Left lobe of liver (tissue), 2 donors: ENCODE measurements at regions not wholly inside any gene's neighbourhood (a gene's known extent, or its start where the extent isn't known, plus 50 kb on each side); places are given as distances from the start of the nearest gene placed in this dataset.

Experiments used
- ATAC-seq: fragments of 200-7000 bp; cut with Tn5 transposase; one replicate; pipeline ENCODE4 v1.9.1; 2020; ENCODE audit warnings: mild to moderate bottlenecking, moderate library complexity
- DNase-seq: peaks from one replicate; pipeline ENCODE4 v3.0.0-alpha.2; 2020; ENCODE audit warnings: low spot score
- donor health status: DM: no; HTN: no; CAD: no; lungs with moderate emphysema.
- donor health status: DM: no; HTN: yes; CAD: no.

DNA sequence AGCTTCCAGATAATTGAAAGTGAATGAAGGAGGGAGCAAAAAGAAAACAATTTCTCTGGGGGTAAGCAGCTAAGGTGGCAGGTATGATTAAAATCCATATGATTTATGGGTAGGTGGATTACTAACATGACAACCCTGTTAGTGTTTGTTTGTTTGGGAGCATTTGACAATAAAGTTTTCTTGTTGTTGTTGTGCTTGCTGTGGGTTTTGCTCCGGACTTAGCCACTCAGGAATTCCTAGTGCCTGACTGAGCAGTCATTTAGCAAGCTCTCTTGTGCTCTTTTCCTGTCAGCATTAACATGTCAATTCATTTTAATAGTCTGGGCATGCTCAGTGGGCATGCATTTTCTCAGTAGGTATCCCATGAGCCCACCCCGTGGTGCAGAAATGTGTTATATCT is 674.8 kb upstream of the ZEB2 start:
- ATAC-seq (no peak), DNase-seq (no peak)

DNA sequence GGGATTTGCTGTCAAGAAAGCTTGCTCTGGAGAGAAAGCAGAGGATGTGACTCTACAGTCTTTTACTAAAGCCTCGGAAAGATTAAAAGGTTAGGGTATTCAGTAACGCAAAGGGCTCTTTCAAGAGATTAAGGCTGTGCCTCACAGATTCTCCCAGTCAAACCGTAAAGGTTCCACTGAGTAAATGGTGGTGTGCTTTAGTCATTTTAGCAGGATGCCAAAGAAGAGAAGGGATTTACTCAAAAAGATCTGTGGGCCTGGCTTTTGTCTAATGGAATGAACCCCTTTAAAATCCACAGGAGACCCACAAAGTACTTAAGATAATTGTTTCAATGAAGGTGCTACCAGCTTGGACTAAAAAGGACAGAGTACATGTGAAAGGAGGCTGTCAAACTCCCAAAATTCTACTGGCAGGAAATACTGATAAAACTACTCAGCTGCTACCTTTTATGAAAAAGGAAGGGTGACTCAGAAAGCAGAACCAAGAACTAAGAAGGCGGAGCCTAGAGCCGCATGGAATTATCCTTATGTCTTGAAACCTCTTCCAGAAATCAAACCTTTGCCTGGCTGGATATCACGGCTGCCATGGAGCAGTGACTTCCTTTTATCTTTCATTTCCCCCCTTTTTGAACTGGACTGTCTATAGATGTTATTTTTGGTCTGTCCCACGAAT is 670.2 kb upstream of the ZEB2 start:
- DNase-seq (no peak), ATAC-seq (no peak)

DNA sequence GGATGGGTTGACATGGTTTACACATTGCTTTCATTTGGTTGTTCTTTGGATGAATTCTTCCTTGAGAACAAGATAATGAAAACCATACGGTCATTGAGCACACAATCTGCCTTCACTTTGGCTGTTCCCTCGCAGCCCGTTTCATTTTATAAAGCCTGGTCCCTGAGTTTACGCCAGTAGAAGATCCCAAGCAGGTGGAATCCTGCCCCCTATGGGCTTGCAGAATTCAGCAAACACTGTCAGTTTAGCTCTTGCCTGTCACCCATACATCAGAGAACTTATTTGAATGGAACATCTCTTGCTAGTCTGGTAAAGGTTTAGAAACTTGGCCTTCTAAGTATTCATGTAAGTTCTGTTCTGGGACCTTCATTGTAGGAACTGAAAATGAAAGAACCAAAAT is 666.4 kb upstream of the ZEB2 start:
- ATAC-seq (no peak), DNase-seq (no peak)

DNA sequence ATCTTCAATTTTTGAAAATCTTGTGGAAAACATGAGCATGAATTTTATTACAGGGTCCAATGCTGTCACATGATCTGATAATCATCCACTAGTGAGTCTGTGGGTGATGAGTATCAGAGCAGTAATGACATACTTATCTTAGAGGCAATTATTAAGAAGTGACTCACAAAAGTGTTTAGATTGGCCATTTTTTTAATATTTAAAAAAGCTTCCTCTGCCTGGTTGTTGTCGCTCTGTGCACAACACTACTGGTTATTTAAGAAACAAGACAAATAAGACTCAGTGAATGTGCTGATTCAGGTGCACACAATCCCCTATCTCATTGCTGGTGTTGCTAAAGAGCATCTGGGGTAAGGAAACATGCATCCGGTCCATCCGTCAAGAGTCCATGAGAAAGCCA is 665.8 kb upstream of the ZEB2 start:
- ATAC-seq (no peak), DNase-seq (no peak)

DNA sequence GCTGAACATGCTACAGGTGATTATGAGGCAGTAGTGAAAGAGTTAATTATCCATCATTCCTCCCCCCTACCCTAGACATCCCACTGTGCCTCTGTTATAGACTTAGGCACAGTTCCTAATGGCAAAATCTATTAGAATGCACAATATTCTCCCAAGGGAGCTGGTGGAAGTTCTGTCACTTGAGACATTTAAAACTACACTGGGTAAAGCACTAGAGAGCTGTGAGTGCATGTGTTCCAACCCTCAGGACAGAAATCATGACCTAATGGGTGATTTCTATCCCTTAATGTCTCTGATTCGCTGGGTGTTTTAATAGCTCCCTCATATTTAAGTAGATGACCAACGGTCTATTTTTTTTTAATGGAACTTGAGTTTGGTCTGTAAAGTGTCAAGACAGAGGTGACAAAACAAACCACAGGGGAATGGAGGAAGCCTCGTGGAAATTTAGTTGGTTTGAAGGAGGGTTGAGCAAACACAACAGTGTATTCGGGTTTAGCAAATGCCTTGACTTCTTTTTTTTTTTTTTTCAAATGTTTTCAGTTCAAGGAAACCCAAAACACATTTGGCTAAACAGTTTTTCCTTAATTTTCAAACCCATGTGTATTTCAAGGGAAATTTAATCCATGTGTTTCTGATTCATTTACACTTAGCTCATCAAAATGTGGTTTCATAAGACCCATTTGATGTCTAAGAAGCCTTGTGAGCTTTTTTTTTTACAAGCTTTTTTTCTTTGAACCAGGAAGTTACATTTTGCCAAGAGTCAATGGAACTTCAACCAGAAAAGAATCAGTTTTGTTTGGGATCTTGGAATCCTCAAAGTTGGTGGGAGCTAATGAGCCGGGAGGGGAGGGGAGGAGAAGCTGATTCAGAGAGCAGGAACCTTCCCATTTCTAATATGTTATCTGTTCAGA is 665.1 kb upstream of the ZEB2 start:
- ATAC-seq = no peak

DNA sequence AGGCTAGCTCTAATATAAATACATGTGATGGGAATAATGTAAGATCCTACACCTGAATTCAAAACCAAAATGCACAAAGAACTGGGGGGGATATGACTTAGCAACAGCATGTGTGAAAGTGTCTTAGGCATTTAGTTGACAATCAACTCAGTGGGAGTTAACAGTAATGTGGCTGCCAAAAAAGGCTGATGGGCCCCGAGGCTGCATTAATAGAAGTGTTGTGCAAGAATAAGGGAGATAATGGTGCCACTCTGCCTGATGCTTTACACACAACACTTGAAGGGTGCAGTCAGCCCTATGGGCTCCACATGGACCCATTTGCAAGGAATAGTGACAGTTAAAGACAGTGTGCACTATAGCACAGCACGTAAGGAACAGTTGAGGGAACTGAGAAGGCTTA is 649.4 kb upstream of the ZEB2 start:
- ATAC-seq = no peak
- no peak for DNase-seq

More for the DNA sequence above, 665.1 kb upstream of the ZEB2 start:
- DNase-seq = no peak

DNA sequence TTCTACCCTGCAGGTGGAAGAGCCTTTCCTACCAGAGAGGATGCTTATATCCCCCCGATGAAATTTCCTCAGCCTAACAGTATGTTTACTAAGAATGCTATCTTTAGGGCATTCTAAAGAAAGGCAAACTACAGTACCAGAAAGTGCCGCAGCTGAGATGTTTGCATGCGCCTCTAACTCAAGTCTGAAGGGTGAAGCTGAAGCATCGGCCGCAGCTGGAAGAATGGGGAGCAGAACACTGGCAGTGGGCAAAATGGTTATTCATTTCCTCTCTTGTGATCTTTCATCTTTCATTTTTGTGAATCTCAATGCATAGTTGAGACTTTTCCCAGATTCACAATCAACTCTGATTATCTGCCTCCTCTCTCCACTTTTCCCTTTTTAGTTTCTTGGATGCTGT is 648.2 kb upstream of the ZEB2 start:
- DNase-seq = no peak
- ATAC-seq = no peak

DNA sequence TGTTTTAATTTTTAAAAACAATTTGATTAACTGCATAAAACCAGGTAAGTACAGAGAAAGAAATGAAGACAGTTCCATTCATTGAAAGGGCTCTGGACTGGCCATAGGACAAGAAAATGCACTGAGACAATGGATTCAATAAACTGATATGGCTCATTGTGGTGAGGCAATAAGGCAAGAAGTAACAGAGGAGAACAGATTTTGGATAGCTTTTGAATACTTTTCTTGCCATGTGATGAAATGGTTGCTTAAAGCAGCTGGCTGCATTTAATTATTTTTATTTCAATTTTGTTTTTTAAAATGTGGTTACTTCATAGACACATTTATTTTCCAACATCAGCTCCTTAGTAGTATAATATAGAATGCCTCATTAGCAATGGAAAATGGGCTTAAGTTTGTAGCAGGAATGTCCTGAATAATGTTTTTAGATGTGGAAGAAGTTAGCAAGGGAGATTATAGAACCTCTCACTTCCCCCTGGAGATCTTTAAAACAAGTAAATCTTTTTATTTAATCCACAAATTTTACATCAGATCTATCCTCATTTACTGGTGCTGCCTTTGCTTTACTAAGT is 646.9 kb upstream of the ZEB2 start:
- DNase-seq = no peak
- no peak for ATAC-seq

DNA sequence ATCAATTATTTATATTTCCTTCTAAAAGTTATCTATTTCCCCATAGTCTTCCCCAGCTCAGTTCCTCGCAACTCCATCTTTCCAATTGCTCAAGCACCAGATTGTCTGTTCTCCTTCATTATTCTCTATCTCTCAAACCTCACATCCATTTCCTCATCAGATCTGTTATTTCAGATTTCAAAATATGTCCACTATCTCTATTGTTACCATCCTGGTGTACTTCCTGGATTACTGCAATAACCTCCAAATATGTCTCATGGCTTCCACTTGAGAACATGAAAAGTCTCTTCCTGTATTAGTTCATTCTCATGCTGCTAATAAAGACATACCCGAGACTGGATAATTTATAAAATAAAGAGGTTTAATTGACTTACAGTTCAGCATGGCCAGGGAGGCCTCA is 641.7 kb upstream of the ZEB2 start:
- DNase-seq = no peak
- no peak for ATAC-seq

DNA sequence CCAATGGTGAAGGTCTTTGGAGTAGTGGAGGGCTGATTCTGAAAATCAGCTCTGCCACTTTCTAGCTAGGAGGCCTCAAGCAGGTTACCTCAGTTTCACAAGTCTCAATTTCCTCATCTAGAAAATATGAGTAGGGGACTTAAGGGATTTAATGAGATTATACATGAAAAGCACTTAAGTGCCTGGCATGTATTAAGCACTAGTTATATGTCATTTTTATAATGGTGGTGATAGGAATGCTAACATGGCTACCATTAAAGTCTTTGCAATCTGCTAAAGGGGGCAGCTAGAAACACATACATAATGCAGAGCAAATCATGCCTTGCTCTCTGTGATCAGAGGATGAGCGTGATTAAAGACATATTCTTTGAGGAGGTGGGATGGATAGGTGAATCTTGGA is 640.9 kb upstream of the ZEB2 start:
- no peak for ATAC-seq
- DNase-seq = no peak

DNA sequence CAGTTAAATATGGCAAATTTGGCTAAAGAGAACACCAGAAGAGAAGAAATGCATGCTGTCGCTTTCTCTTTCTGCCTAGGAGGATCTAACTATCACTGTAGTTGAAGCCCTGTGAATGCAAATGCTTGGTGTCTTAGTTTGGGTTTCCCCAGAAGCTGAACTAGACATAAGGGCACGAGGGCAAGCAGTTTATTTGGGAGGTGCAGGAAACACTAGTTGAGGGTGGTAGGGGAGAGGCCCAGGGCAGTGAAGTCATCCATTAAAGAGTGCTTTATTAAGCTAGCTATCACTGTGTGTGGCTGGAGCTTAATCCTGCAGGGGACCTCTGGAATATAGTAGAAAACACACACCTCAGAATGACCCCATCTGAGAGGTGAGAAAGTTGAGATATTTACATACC is 639.8 kb upstream of the ZEB2 start:
- ATAC-seq (no peak), DNase-seq (no peak)

DNA sequence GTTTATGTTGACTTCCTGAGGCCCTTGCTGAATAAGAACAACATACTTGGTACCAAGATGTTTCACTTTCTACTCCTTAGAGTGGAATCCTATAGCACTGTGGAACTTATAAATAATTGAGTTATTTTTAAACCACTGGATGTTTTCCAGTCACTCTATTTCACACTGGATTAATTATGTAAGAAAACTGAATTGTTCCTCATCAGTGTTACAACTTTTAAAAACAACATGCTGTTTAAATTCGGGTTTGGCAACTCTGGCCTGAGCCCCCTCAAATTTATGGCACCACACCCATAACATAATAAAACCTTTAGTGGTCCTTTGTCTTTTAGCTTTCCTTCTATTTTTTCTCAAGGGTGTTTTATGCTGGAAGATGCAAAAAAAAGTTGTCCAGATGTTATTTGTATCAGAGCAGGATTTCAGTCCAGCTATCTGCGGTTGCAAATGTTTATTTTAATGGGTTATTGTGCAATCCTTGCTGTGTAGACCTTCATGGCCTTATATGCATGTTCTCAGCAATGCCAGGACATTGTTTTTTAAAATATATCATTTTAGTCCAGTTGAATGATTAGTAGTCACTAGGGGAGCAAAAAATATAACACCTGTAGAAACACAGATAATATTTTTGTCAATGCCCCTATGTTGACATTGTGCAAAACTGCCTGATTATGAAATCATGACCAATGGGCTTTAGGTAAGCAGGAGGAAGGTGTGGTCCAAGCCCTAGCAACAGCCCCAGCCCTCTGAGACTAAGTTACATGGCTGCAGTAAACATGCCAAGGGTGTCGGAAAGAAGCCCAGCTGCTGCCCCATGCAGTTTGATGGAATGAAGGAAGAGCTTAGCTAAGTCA is 638.0 kb upstream of the ZEB2 start:
- DNase-seq (peak; percentile 47), ATAC-seq (peak; percentile 91)

DNA sequence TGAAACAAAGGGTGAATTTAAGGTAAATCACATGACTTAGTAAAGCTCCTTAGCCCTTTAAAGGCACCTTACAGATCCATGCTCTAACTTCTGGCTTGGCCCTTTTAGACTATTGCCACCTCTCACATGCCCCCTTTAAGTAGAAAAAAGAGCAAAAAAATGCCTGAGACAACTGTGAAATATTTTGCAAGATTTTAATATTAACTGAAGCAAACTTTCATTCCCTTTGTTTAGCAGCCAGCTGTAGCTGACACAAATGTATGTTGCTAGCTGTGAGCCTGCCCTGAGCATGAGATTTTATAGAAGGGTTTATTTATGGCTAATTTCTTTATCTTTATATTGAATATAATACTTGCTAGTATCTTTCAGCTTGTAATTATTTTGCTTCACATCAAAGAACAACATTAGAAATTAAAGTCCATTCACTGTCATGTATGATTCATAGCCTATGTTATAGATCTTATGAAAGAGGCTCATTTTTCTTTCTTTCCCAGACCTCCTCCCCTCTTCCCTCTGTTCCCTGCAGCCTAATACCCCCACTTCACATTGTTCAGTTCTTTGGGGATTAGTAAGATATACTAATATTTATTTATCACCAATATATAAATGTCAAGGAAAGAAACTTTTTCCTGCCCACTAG is 637.2 kb upstream of the ZEB2 start:
- ATAC-seq (no peak), DNase-seq (no peak)

DNA sequence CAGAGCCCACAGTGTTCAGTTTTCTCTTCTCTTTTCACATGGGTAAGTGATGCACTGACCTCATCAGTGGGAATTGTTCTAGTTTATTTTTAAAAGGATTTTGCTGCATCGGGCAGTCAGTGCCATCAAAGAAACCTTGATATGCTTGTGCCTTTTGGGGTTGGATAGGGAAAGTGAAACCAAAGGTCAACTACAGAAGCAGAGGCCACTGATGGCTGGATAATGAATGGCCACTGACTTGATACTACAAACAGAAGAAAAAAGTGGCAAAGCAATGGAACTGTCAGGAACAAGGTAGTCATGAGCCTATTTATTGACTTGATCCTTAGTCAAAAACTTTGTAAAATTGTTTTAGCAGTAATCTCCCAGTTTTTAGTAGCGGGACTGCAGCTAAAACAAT is 636.3 kb upstream of the ZEB2 start:
- DNase-seq (no peak), ATAC-seq (no peak)

DNA sequence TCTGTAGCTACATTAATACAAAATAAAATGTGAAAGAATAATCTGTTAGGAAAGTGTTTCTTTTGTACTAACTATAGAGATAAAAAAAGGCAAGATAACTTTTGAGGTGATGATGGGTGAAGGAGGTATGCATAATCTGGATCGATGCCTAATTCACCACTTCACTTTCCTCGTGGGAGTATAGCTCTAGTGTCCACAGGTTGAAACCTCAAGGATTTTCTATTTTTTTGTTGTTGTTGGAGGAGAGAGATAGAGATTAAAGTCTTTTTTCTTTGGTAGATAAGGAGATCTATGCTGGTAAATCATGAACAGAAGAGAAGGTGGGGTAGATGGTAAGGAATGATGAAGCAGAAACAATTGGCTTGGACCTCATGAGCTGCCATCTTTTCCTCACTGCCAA is 635.3 kb upstream of the ZEB2 start:
- ATAC-seq (no peak), DNase-seq (no peak)

DNA sequence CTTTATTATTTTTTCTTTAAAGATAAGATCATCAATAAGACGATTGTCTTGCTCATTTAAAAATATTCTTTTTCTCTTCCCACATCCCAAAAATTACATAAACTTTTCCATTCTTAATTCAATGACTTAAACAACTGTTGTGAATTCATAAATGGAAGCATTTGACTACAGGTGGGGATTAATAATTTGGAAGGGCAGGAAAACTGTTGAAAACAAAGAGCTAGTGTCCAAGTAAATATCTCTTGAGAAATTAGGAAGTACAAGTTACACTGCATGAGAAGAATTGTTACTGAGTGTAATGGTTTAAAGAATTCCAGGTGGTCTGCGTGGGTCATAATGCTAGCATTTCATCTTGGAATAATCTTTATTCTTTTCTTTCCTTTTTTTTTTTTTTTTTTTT is 634.8 kb upstream of the ZEB2 start:
- no peak for ATAC-seq
- DNase-seq = no peak

DNA sequence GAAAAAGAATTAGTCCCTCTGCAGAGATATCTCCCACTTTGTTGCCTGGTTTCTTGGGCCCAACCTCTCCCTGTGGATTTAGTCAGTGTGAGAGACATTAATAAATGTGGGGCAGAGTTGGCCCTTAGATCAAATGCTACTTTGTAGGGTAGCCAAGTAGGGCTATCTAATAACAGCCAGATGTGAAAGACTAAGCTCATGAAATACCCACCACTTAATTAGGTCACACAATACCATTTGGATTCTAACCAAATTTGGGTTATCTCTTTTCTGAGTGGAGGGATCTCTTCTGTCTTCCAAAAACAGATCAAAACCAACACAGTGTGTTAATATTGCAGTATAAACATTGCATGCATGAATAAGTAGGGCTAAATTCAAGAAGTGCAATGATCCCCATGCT is 626.8 kb upstream of the ZEB2 start:
- DNase-seq (no peak), ATAC-seq (no peak)

DNA sequence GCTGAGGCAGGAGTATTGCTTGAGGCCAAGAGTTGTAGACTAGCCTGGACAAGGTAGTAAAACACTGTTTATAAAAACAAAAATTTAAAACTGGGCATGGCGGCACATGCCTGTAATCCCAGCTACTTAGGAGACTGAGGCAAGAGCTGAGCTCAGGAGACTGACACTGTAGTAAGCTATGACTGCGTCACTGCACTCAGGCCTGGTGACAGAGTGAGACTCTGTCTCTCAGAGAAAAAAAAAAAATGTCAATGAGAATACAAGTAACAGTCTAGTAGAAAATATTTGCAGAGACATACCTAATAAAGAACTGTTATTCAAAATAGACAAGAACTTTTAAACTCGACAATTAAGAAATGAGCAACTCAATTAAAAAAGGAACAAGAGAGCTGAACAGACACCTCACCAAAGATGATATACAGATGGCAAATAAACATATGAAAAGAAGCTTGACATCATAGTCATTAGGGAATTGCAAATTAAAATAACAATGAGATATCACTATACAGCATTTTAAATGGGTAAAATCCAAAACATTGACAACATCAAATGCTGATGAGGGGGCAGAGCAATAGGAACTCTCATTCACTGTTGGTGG is 624.3 kb upstream of the ZEB2 start:
- DNase-seq (no peak), ATAC-seq (no peak)

DNA sequence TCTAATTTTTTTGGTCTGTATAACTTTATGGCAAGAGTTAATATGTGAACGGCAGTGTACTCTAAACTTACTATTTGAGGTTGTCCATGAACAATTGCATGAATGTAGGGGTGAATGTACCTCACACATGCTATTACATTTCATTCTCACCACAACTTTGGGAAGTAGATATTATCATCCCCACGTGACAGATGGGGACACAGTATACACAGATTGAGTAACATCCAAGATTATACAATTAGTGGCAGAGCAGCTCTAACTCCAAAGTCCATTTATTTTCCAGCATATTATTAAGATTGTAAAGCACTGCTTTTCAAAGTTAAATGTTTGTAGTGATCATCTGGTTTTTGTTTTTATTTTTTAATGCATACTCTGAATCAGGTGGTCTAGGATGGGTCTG is 622.1 kb upstream of the ZEB2 start:
- ATAC-seq = peak; percentile 72

DNA sequence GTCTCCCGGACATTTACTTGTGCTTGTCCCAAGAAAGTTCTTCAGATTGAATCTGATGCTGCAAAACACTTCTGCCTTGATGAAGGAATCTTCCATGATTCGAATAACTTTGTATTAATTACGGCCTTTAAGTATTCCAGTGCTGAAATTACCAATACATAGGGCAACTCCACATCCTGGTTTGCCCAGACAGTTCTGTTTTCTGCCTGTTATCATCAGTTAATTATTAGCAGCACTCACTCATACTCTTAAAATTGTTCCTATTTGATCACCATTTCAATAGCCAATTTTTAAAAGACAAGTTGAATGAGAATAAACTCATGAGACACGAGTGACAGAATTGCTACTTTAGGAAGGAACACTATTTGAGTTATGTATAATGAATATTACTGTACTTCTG is 620.7 kb upstream of the ZEB2 start:
- peak; percentile 40 for ATAC-seq
- DNase-seq = no peak

More for the DNA sequence above, 622.1 kb upstream of the ZEB2 start:
- no peak for DNase-seq
